A673 (cell line): ENCODE measurements at regions not wholly inside any gene's neighbourhood (a gene's known extent, or its start where the extent isn't known, plus 50 kb on each side); places are given as distances from the start of the nearest gene placed in this dataset.

Experiments used
- BruUV-seq: library from RNA; stranded (reverse); fragments of 400-500 nt; replicated peaks from 2 replicates; lab custom pipeline; 2021; lab: Mats Ljungman, UMichigan
- CTCF ChIA-PET: fragments of 300-600 bp; sonication (Branson Sonifier 250); formaldehyde crosslinking; loops from one replicate; lab custom pipeline; 2022; ENCODE audit warnings: antibody characterized with exemption; lab: Charles Lee
- POLR2A ChIA-PET: fragments of 300-600 bp; sonication (Branson Sonifier 250); formaldehyde crosslinking; loops from one replicate; lab custom pipeline; 2022; ENCODE audit warnings: antibody characterized with exemption; ENCODE audit not compliant: low non-redundant PET; lab: Charles Lee
- DNase-seq: peaks from one replicate; pipeline ENCODE4 v3.0.0-alpha.2; 2015; ENCODE audit warnings: low spot score
- H3K27ac ChIP-seq: fragments of 200-600 bp; sonication (generic); 2 replicates; pipeline ENCODE4 v1.5.1; 2016; ENCODE audit warnings: mixed run types, low read depth, mild to moderate bottlenecking, mixed read lengths, antibody characterized with exemption, low read length; ENCODE audit not compliant: poor library complexity, severe bottlenecking
- H3K27me3 ChIP-seq: fragments of 200-600 bp; sonication (generic); replicated peaks from 2 replicates; pipeline ENCODE4 v1.6.1; 2017; ENCODE audit warnings: mixed run types, low read depth, mild to moderate bottlenecking, mixed read lengths, antibody characterized with exemption, low read length; ENCODE audit not compliant: insufficient read depth, poor library complexity
- H3K36me3 ChIP-seq: fragments of 200-600 bp; sonication (generic); 2 replicates; pipeline ENCODE4 v1.6.1; 2016; ENCODE audit warnings: mixed run types, mild to moderate bottlenecking, mixed read lengths, antibody characterized with exemption, low read length; ENCODE audit not compliant: insufficient read depth, poor library complexity, severe bottlenecking
- H3K4me1 ChIP-seq: fragments of 200-600 bp; sonication (generic); 2 replicates; pipeline ENCODE4 v1.6.1; 2017; ENCODE audit warnings: mixed run types, mild to moderate bottlenecking, mixed read lengths, antibody characterized with exemption, low read length; ENCODE audit not compliant: insufficient read depth, poor library complexity, severe bottlenecking
- H3K4me3 ChIP-seq: fragments of 200-600 bp; sonication (generic); 2 replicates; pipeline ENCODE4 v1.5.1; 2016; ENCODE audit warnings: low read depth, mixed run types, mild to moderate bottlenecking, mixed read lengths, low read length; ENCODE audit not compliant: poor library complexity, severe bottlenecking
- H3K9me3 ChIP-seq: fragments of 200-600 bp; sonication (generic); 2 replicates; pipeline ENCODE4 v1.6.1; 2016; ENCODE audit warnings: mixed run types, low read depth, mild to moderate bottlenecking, mixed read lengths, antibody characterized with exemption, low read length; ENCODE audit not compliant: poor library complexity, severe bottlenecking
- CTCF ChIP-seq: fragments of 300-800, 200-600 bp; sonication (generic); conservative IDR thresholded peaks from 2 replicates; pipeline ENCODE4 v1.5.1; 2017; ENCODE audit warnings: low read depth, mild to moderate bottlenecking, antibody characterized with exemption, low read length, moderate library complexity, mixed read lengths
- EZH2 ChIP-seq: fragments of 200-600 bp; sonication (generic); IDR thresholded peaks from 2 replicates; pipeline ENCODE4 v1.6.1; 2017; ENCODE audit warnings: borderline replicate concordance, low read depth, mild to moderate bottlenecking, mixed read lengths, antibody characterized with exemption, low read length; ENCODE audit not compliant: poor library complexity, severe bottlenecking
- intact Hi-C: fragments of 100-400 bp; cut with micrococcal nuclease; formaldehyde crosslinking; loops from one replicate; pipeline ENCODE4 v1.10.0; 2022; ENCODE audit not compliant: unreplicated experiment

GRCh38 chr3:82567029-82567600 is 805.7 kb upstream of the GBE1 start:
- no peaks in the 10 kb centered on the region for H3K27me3 ChIP-seq
- DNase-seq, result no peak
- no peaks in the 10 kb centered on the region for H3K36me3 ChIP-seq
- H3K9me3 ChIP-seq, result peaks cover 3% of the 10 kb centered on the region
- intact Hi-C loops, result no loop called here
- POLR2A ChIA-PET, result no interaction called here
- TF ChIP-seq EZH2 (no peak), CTCF (no peak)
- BruUV-seq, result no TSS peak
- no peak overlapping the region for H3K4me3 ChIP-seq
- CTCF ChIA-PET, result no interaction called here
- H3K4me1 ChIP-seq, result no peaks in the 10 kb centered on the region
- H3K27ac ChIP-seq, result no peak overlapping the region

GRCh38 chr3:82562896-82563295 is 801.5 kb upstream of the GBE1 start:
- H3K27ac ChIP-seq, result no peak overlapping the region
- TF ChIP-seq EZH2 (no peak), CTCF (no peak)
- H3K9me3 ChIP-seq, result peaks cover 3% of the 10 kb centered on the region
- CTCF ChIA-PET, result no interaction called here
- no TSS peak for BruUV-seq
- no peaks in the 10 kb centered on the region for H3K27me3 ChIP-seq
- DNase-seq, result no peak
- no peak overlapping the region for H3K4me3 ChIP-seq
- intact Hi-C loops, result no loop called here
- POLR2A ChIA-PET, result no interaction called here
- H3K36me3 ChIP-seq, result no peaks in the 10 kb centered on the region
- no peaks in the 10 kb centered on the region for H3K4me1 ChIP-seq

- ChIA-PET CTCF (no interaction called here), POLR2A (no interaction called here)
- Histone ChIP-seq H3K27ac (no peak overlapping the region), H3K36me3 (no peaks in the 10 kb centered on the region), H3K27me3 (no peaks in the 10 kb centered on the region), H3K4me3 (no peak overlapping the region), H3K4me1 (no peaks in the 10 kb centered on the region), H3K9me3 (no peaks in the 10 kb centered on the region)
- intact Hi-C loops, result no loop called here
- TF ChIP-seq EZH2 (no peak), CTCF (no peak)
- no TSS peak for BruUV-seq
- DNase-seq, result no peak
These were observed 800.3 kb upstream of the GBE1 start for GRCh38 chr3:82561784-82562183.
